WERI-Rb-1 (cell line): ENCODE measurements at regions not wholly inside any gene's neighbourhood (a gene's known extent, or its start where the extent isn't known, plus 50 kb on each side); places are given as distances from the start of the nearest gene placed in this dataset.

Source experiments
- DNase-seq: peaks from one replicate; pipeline ENCODE4 v3.0.0-alpha.2; 2020
- H3K27ac ChIP-seq: fragments of 250-450 bp; sonication (Bioruptor Pico); 2 replicates; pipeline ENCODE4 v1.5.1; 2020; ENCODE audit warnings: mild to moderate bottlenecking, moderate library complexity
- H3K27me3 ChIP-seq: fragments of 250-450 bp; sonication (Bioruptor Pico); 2 replicates; pipeline ENCODE4 v1.5.1; 2021; ENCODE audit warnings: mild to moderate bottlenecking, low read depth, moderate library complexity; ENCODE audit not compliant: insufficient read depth, severe bottlenecking
- H3K36me3 ChIP-seq: fragments of 250-450 bp; sonication (Bioruptor Pico); 2 replicates; pipeline ENCODE4 v1.5.1; 2020; ENCODE audit warnings: mild to moderate bottlenecking, moderate library complexity
- H3K4me3 ChIP-seq: 2 replicates; pipeline ENCODE4 v1.5.1; 2011; ENCODE audit warnings: low read depth, mild to moderate bottlenecking, control low read depth, low read length
- H3K9me3 ChIP-seq: fragments of 250-450 bp; sonication (Bioruptor Pico); 2 replicates; pipeline ENCODE4 v1.5.1; 2021; ENCODE audit warnings: mild to moderate bottlenecking, moderate library complexity; ENCODE audit not compliant: severe bottlenecking
- CTCF ChIP-seq: IDR thresholded peaks from 2 replicates; pipeline ENCODE4 v1.5.1; 2011; ENCODE audit warnings: low read depth, mild to moderate bottlenecking, control low read depth, inconsistent platforms, low read length

DNA sequence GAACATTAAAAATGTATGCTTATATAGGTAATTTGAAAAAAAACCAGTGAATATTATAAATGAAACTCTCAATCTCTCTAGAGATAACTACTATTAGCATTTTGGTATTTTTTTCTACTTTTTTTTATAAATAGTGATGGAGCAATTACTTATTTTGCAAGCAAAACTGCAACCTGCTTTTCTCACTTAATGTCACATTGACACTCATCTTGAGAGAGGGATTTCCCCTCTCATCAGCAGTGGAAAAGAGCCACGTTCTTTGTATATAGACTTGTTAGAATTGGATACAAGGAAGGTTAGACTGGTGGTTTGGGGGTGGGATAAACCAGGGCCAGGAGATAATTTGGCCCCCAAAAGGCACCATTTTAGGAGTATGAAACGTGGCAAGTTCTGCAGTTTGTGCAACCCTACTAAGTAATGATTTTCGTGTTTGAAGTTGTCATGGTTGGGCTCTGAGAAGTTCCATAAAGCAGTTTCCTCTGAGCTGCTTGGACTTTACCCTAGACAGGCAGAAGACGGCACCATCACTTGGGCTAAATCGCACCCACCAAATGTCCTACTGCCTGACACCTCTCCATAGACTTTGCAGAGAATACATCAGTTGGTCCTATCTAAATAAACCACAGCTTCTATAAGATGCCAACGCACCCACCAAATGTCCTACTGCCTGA lies 194.0 kb downstream of the ACTR3 start:
- no peak for DNase-seq
- H3K36me3 ChIP-seq = no peaks in the 10 kb centered on the region
- no peak overlapping the region for H3K4me3 ChIP-seq
- no peaks in the 10 kb centered on the region for H3K9me3 ChIP-seq
- no peaks in the 10 kb centered on the region for H3K27me3 ChIP-seq
- no peak for TF ChIP-seq CTCF
- H3K27ac ChIP-seq = no peak overlapping the region

- no peaks in the 10 kb centered on the region for H3K27me3 ChIP-seq
- no peak for TF ChIP-seq CTCF
- DNase-seq = no peak
- H3K4me3 ChIP-seq = no peak overlapping the region
- no peak overlapping the region for H3K27ac ChIP-seq
- H3K36me3 ChIP-seq = no peaks in the 10 kb centered on the region
- H3K9me3 ChIP-seq = no peaks in the 10 kb centered on the region
These were observed 195.3 kb downstream of the ACTR3 start for GRCh38 chr2:114085238-114085637.

GRCh38 chr2:114085992-114086391 lies 196.1 kb downstream of the ACTR3 start:
- DNase-seq = no peak
- no peak for TF ChIP-seq CTCF
- no peak overlapping the region for H3K27ac ChIP-seq
- H3K27me3 ChIP-seq = no peaks in the 10 kb centered on the region
- H3K4me3 ChIP-seq = no peak overlapping the region
- no peaks in the 10 kb centered on the region for H3K9me3 ChIP-seq
- no peaks in the 10 kb centered on the region for H3K36me3 ChIP-seq

DNA sequence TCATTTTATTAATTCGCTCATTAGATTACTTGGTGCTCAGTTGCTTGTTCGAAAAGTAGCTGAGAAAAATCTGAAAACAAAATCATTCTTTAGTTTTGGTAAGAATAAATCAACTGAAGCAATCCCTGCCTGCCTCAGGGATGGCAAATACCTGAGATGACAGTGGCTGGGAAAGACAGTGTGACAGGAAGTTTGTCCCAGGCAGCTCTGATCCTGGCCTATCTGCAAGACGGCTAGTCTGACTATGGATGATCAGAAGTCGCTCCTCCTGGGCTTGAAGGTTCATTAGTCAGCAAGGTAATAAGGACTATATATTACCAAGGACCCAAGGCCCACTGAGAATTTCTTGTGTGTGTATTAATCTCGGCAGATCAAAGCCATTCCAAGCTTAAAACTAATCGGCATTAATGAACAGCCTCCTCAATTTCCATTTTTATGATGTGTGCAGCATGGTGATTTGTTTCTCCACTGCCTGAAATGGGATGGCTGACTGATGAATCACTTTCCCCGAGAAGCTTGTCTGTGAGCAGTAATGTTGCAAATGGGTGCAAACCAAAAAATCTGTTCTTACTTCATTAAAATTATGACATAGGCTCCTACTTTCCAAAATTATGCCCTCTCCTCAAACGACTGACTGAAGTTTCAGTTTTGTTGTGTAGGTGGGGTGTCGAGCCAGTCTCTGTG lies 199.9 kb downstream of the ACTR3 start:
- Histone ChIP-seq H3K9me3 (no peaks in the 10 kb centered on the region), H3K36me3 (no peaks in the 10 kb centered on the region), H3K27ac (no peak overlapping the region), H3K4me3 (no peak overlapping the region), H3K27me3 (no peaks in the 10 kb centered on the region)
- TF ChIP-seq CTCF = no peak
- DNase-seq = no peak

- no peak for TF ChIP-seq CTCF
- no peaks in the 10 kb centered on the region for H3K9me3 ChIP-seq
- no peak for DNase-seq
These were observed 201.1 kb downstream of the ACTR3 start for GRCh38 chr2:114091010-114091409.

GRCh38 chr2:114108249-114108648 lies 218.4 kb downstream of the ACTR3 start:
- no peak for TF ChIP-seq CTCF
- DNase-seq = no peak
- no peaks in the 10 kb centered on the region for H3K27me3 ChIP-seq
- no peaks in the 10 kb centered on the region for H3K36me3 ChIP-seq
- no peak overlapping the region for H3K4me3 ChIP-seq
- no peak overlapping the region for H3K27ac ChIP-seq
- no peaks in the 10 kb centered on the region for H3K9me3 ChIP-seq

More at GRCh38 chr2:114091010-114091409, 201.1 kb downstream of the ACTR3 start:
- no peaks in the 10 kb centered on the region for H3K27me3 ChIP-seq
- H3K27ac ChIP-seq = no peak overlapping the region
- H3K4me3 ChIP-seq = no peak overlapping the region
- H3K36me3 ChIP-seq = no peaks in the 10 kb centered on the region
